H1 (cell line): ENCODE measurements at regions not wholly inside any gene's neighbourhood (a gene's known extent, or its start where the extent isn't known, plus 50 kb on each side); places are given as distances from the start of the nearest gene placed in this dataset.

Experiments
- CTCF ChIA-PET: fragments of 300-600 bp; sonication (Branson Sonifier 250); formaldehyde crosslinking; loops from one replicate; lab custom pipeline; 2021; ENCODE audit not compliant: partially characterized antibody; lab: Charles Lee
- POLR2A ChIA-PET: fragments of 300-600 bp; sonication (Branson Sonifier 250); formaldehyde crosslinking; loops from one replicate; lab custom pipeline; 2021; ENCODE audit warnings: inconsistent platforms; ENCODE audit not compliant: partially characterized antibody; lab: Charles Lee
- DNase-seq, 2 experiments: peaks; one replicate each; pipeline versions ENCODE4 v3.0.0 to v3.0.0-alpha.2; 2010 to 2022; ENCODE audit warnings: low spot score in 2 of 2, low read depth in 1 of 2, mixed read lengths in 1 of 2
- FAIRE-seq: peaks from 2 replicates; lab custom pipeline; 2011; peaks lifted over from hg19 to GRCh38; lab: Jason Lieb, UNC
- H2AFZ ChIP-seq: 2 replicates; pipeline ENCODE4 v1.8.1; 2012; ENCODE audit warnings: low read length, inconsistent platforms
- H2AK5ac ChIP-seq: 2 replicates; pipeline ENCODE4 v1.6.1; 2013; ENCODE audit warnings: low read depth, low read length
- H2BK120ac ChIP-seq: replicated peaks from 2 replicates; pipeline ENCODE3; 2013; ENCODE audit warnings: low read depth, low read length, inconsistent platforms
- H2BK12ac ChIP-seq: 2 replicates; pipeline ENCODE4 v1.6.1; 2013; ENCODE audit warnings: low read depth, low read length
- H2BK15ac ChIP-seq: 2 replicates; pipeline ENCODE4 v1.6.1; 2013; ENCODE audit warnings: low read length
- H2BK20ac ChIP-seq: 2 replicates; pipeline ENCODE4 v1.6.1; 2013; ENCODE audit warnings: low read length
- H2BK5ac ChIP-seq: 2 replicates; pipeline ENCODE4 v1.6.1; 2013; ENCODE audit warnings: low read depth, low read length
- H3K14ac ChIP-seq: 2 replicates; pipeline ENCODE4 v1.6.1; 2013; ENCODE audit warnings: inconsistent platforms; ENCODE audit not compliant: insufficient read length
- H3K18ac ChIP-seq: 2 replicates; pipeline ENCODE4 v1.6.1; 2013; ENCODE audit warnings: low read length; ENCODE audit errors: extremely low read depth
- H3K23ac ChIP-seq: 2 replicates; pipeline ENCODE4 v1.6.1; 2013; ENCODE audit warnings: inconsistent platforms; ENCODE audit not compliant: insufficient read length
- H3K23me2 ChIP-seq: 2 replicates; pipeline ENCODE4 v1.6.1; 2013; ENCODE audit warnings: low read depth, low read length
- H3K27ac ChIP-seq: 2 replicates; pipeline ENCODE4 v1.6.1; 2011; ENCODE audit warnings: low read depth, low read length, inconsistent platforms
- H3K27me3 ChIP-seq, 4 experiments: replicated peaks in 1 of 4; 1 replicate in 1 of 4; 2 replicates in 3 of 4; pipeline versions ENCODE4 v1.6.1 to v1.8.1; 2011 to 2013; ENCODE audit warnings: low read length in 3 of 4, mild to moderate bottlenecking in 3 of 4, inconsistent platforms in 2 of 4, mixed read lengths in 2 of 4, moderate library complexity in 1 of 4; ENCODE audit not compliant: control insufficient read depth in 3 of 4, insufficient read depth in 3 of 4; ENCODE audit errors: extremely low read depth in 1 of 4
- H3K36me3 ChIP-seq, 4 experiments: 2 replicates each; pipeline versions ENCODE4 v1.6.1 to v1.8.1; 2011 to 2013; ENCODE audit warnings: mild to moderate bottlenecking in 4 of 4, low read length in 3 of 4, moderate library complexity in 2 of 4, control low read depth in 1 of 4, inconsistent platforms in 1 of 4; ENCODE audit not compliant: insufficient read depth in 4 of 4, control insufficient read depth in 2 of 4
- H3K4ac ChIP-seq: replicated peaks from 2 replicates; pipeline ENCODE3; 2013; ENCODE audit warnings: low read length, low read depth, mixed read lengths, inconsistent platforms; ENCODE audit not compliant: insufficient read length
- H3K4me1 ChIP-seq, 4 experiments: replicated peaks in 1 of 4; 1 replicate in 1 of 4; 2 replicates in 3 of 4; pipeline versions ENCODE4 v1.6.1 to v1.8.1; 2011 to 2013; ENCODE audit warnings: low read length in 3 of 4, inconsistent platforms in 2 of 4, mixed read lengths in 1 of 4; ENCODE audit not compliant: insufficient read depth in 4 of 4, control insufficient read depth in 3 of 4
- H3K4me2 ChIP-seq, 2 experiments: 2 replicates each; pipeline versions ENCODE4 v1.6.1 to v1.8.1; 2011 to 2013; ENCODE audit warnings: low read depth in 2 of 2, low read length in 2 of 2, control low read depth in 1 of 2, inconsistent platforms in 1 of 2, mild to moderate bottlenecking in 1 of 2; ENCODE audit not compliant: insufficient read depth in 1 of 2
- H3K4me3 ChIP-seq, 4 experiments: fragments of 200-600, 300-600 bp in 1 of 4; sonication (generic), shearing (Covaris generic), sonication (Bioruptor Twin) in 1 of 4; 2 replicates each; pipeline versions ENCODE4 v1.5.1 to v1.8.1; 2011 to 2016; ENCODE audit warnings: low read length in 4 of 4, low read depth in 3 of 4, control low read depth in 2 of 4, inconsistent platforms in 2 of 4, mild to moderate bottlenecking in 2 of 4, mixed read lengths in 1 of 4, moderate library complexity in 1 of 4; ENCODE audit not compliant: insufficient read depth in 2 of 4; ENCODE audit errors: extremely low read depth in 1 of 4
- H3K56ac ChIP-seq: replicated peaks from 2 replicates; pipeline ENCODE3; 2013; ENCODE audit warnings: low read depth, mild to moderate bottlenecking, mixed read lengths, low read length, inconsistent platforms; ENCODE audit not compliant: insufficient read length
- H3K79me1 ChIP-seq: 2 replicates; pipeline ENCODE4 v1.6.1; 2013; ENCODE audit warnings: low read depth, low read length, control low read depth
- H3K79me2 ChIP-seq, 2 experiments: 2 replicates each; pipeline versions ENCODE4 v1.6.1 to v1.8.1; 2012 to 2013; ENCODE audit warnings: low read length in 2 of 2, mild to moderate bottlenecking in 2 of 2, inconsistent platforms in 1 of 2; ENCODE audit not compliant: insufficient read depth in 2 of 2, control insufficient read depth in 1 of 2
- H3K9ac ChIP-seq, 4 experiments: replicated peaks in 1 of 4; 1 replicate in 1 of 4; 2 replicates in 3 of 4; pipeline versions ENCODE4 v1.6.1 to v1.8.1; 2011 to 2013; ENCODE audit warnings: low read depth in 3 of 4, low read length in 3 of 4, control low read depth in 2 of 4, mild to moderate bottlenecking in 2 of 4, moderate library complexity in 2 of 4, inconsistent platforms in 1 of 4; ENCODE audit errors: extremely low read depth in 1 of 4
- H3K9me3 ChIP-seq, 2 experiments: 2 replicates each; pipeline versions ENCODE4 v1.6.1 to v1.8.1; 2012 to 2013; ENCODE audit warnings: mild to moderate bottlenecking in 2 of 2, moderate library complexity in 2 of 2, control low read depth in 1 of 2, inconsistent platforms in 1 of 2, low read depth in 1 of 2, low read length in 1 of 2, mixed read lengths in 1 of 2; ENCODE audit not compliant: insufficient read depth in 2 of 2
- H4K20me1 ChIP-seq, 2 experiments: replicated peaks in 1 of 2; 2 replicates each; pipeline versions ENCODE3 to v1.8.1; 2011 to 2013; ENCODE audit warnings: inconsistent platforms in 2 of 2, low read length in 2 of 2, mild to moderate bottlenecking in 1 of 2; ENCODE audit not compliant: insufficient read depth in 2 of 2, control insufficient read depth in 1 of 2
- H4K5ac ChIP-seq: 2 replicates; pipeline ENCODE4 v1.6.1; 2013; ENCODE audit warnings: low read length, low read depth, mixed read lengths, inconsistent platforms; ENCODE audit not compliant: insufficient read length
- H4K8ac ChIP-seq: 2 replicates; pipeline ENCODE4 v1.8.0; 2013; ENCODE audit warnings: mild to moderate bottlenecking, moderate library complexity, low read length, inconsistent platforms; ENCODE audit not compliant: insufficient read depth; ENCODE audit errors: extremely low read depth
- H4K91ac ChIP-seq: replicated peaks from 2 replicates; pipeline ENCODE3; 2013; ENCODE audit warnings: low read length, mixed read lengths, inconsistent platforms; ENCODE audit not compliant: insufficient read length
- ASH2L ChIP-seq: fragments of 200-600, 300-600 bp; sonication (generic); IDR thresholded peaks from one replicate; pipeline ENCODE4 v1.7.1; 2017; ENCODE audit warnings: low read length
- BRCA1 ChIP-seq: IDR thresholded peaks from 2 replicates; pipeline ENCODE4 v1.6.1; 2012; ENCODE audit warnings: low read depth, low read length, improper control_type of control experiment
- CTBP2 ChIP-seq: IDR thresholded peaks from 2 replicates; pipeline ENCODE4 v1.7.0; 2011; ENCODE audit warnings: borderline replicate concordance, mild to moderate bottlenecking, moderate library complexity, mixed read lengths, low read length; ENCODE audit not compliant: insufficient read depth, insufficient read length
- SIRT6 ChIP-seq: IDR thresholded peaks from one replicate; pipeline ENCODE4 v1.7.1; 2012; ENCODE audit warnings: low read length, inconsistent platforms
- SP4 ChIP-seq: IDR thresholded peaks from 2 replicates; pipeline ENCODE4 v1.6.1; 2012; ENCODE audit warnings: low read length, inconsistent platforms
- TEAD4 ChIP-seq: IDR thresholded peaks from 2 replicates; pipeline ENCODE4 v1.6.1; 2012; ENCODE audit warnings: low read depth, low read length, inconsistent platforms, mixed read lengths
- USF2 ChIP-seq: IDR thresholded peaks from 2 replicates; pipeline ENCODE4 v1.6.1; 2011; ENCODE audit warnings: low read length, improper control_type of control experiment
- WGBS, 2 experiments: shearing (Covaris generic) in 1 of 2; methylation state at CpG; one replicate each; pipeline versions ENCODE4 v1.1.6 to v1.1.7; 2013 to 2015; ENCODE audit warnings: low lambda C conversion rate in 2 of 2, mixed read lengths in 2 of 2, inconsistent platforms in 1 of 2, low coverage in 1 of 2, missing lambda C conversion rate in 1 of 2; ENCODE audit not compliant: insufficient replicate concordance in 2 of 2, insufficient coverage in 1 of 2, insufficient read length in 1 of 2; ENCODE audit errors: extremely low coverage in 1 of 2, missing lambda C conversion rate in 1 of 2; 5-methylcytosine and 5-hydroxymethylcytosine counted together

DNA sequence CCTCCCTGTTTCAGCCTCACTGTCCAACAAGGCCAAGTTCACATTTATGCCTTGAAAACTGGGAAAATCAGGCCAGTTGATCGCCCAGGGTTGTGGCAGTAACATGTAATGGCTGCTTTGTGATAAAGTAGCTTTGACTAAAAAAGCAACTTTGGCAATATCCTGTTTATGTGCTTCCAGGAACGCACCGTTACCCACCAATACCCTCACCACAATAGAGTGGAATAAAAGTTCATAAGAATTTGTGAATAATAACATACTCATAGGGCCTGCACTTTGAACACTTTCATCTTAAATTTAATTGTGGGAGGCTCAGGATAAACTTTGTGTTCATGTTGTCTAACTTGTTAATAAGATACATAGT lies 80.7 kb upstream of the MAML3 start:
- no peak overlapping the region for H3K27ac ChIP-seq
- DNase-seq, result no peak
- H3K36me3 ChIP-seq, result no peaks in the 10 kb centered on the region
- no peaks in the 10 kb centered on the region; a peak in 1 of 7 replicates for H3K27me3 ChIP-seq
- H2BK15ac ChIP-seq, result no peak overlapping the region
- no peak overlapping the region for H2AFZ ChIP-seq
- no peak overlapping the region for H3K18ac ChIP-seq
- H2BK12ac ChIP-seq, result no peak overlapping the region
- TF ChIP-seq BRCA1 (no peak), ASH2L (no peak), TEAD4 (no peak), USF2 (no peak), SP4 (no peak), CTBP2 (no peak), SIRT6 (no peak)
- H4K8ac ChIP-seq, result no peak overlapping the region
- H3K79me1 ChIP-seq, result no peaks in the 10 kb centered on the region
- H2BK120ac ChIP-seq, result no peak overlapping the region
- no peak overlapping the region for H2AK5ac ChIP-seq
- H3K4me3 ChIP-seq, result no peak overlapping the region
- no peaks in the 10 kb centered on the region for H3K9me3 ChIP-seq
- no peak overlapping the region for H2BK20ac ChIP-seq
- H3K56ac ChIP-seq, result no peak overlapping the region
- no peaks in the 10 kb centered on the region for H4K20me1 ChIP-seq
- peaks cover 17 to 23% (median 22%) of the 10 kb centered on the region in 4 experiments for H3K4me1 ChIP-seq
- H3K14ac ChIP-seq, result no peak overlapping the region
- POLR2A ChIA-PET, result interaction anchor here (1.8 kb wide), 1 partner anchor 12 kb away, joined by 4 read pairs; no protein-coding TSS in a partner anchor
- H3K23ac ChIP-seq, result no peak overlapping the region
- no peak overlapping the region for H3K4ac ChIP-seq
- H2BK5ac ChIP-seq, result no peak overlapping the region
- no peak overlapping the region for H3K4me2 ChIP-seq
- no peaks in the 10 kb centered on the region for H3K79me2 ChIP-seq
- CTCF ChIA-PET, result interaction anchor here (0.6 to 2.7 kb wide), 9 partner anchors 12 to 183 kb away, joined by 3 to 9 read pairs (median 4); no protein-coding TSS in a partner anchor
- H4K91ac ChIP-seq, result no peak overlapping the region
- H3K9ac ChIP-seq, result no peak overlapping the region
- H4K5ac ChIP-seq, result no peak overlapping the region
- 84% methylated on average over 3 of the region's 3 CpGs; no CpG with 5 or more reads in 1 of the 2 experiments for WGBS, 2 experiments
- H3K23me2 ChIP-seq, result no peaks in the 10 kb centered on the region
- FAIRE-seq, result no peak
